ENCODE measurements at regions not wholly inside any gene's neighbourhood (a gene's known extent, or its start where the extent isn't known, plus 50 kb on each side); places are given as distances from the start of the nearest gene placed in this dataset.

DNA sequence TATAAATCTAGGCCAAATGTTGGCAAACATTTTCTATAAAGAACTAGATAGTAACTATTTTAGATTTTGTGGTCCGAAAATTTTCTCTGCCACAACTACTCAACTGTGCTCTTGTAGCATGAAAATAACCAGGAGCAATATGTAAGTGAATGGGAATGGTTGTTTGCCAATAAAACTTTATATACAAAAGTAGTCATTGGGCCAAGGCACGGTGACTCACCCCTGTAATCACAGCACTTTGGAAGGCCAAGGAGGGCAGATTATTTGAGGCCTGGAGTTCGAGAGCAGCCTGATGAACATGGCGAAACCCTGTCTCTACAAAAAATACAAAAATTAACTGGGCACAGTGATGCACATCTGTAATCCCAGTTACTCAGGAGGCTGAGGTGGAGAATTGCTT lies 617.1 kb downstream of the EPM2A start:
- TF ChIP-seq, protein P1, sequence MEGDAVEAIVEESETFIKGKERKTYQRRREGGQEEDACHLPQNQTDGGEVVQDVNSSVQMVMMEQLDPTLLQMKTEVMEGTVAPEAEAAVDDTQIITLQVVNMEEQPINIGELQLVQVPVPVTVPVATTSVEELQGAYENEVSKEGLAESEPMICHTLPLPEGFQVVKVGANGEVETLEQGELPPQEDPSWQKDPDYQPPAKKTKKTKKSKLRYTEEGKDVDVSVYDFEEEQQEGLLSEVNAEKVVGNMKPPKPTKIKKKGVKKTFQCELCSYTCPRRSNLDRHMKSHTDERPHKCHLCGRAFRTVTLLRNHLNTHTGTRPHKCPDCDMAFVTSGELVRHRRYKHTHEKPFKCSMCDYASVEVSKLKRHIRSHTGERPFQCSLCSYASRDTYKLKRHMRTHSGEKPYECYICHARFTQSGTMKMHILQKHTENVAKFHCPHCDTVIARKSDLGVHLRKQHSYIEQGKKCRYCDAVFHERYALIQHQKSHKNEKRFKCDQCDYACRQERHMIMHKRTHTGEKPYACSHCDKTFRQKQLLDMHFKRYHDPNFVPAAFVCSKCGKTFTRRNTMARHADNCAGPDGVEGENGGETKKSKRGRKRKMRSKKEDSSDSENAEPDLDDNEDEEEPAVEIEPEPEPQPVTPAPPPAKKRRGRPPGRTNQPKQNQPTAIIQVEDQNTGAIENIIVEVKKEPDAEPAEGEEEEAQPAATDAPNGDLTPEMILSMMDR (IDR thresholded peaks at IDR 0.05): no peak
- TF ChIP-seq POLR2AphosphoS5 (IDR thresholded peaks at IDR 0.05; ENCODE audit: low read depth, low read length) (no peak), TCF7L2 (IDR thresholded peaks at IDR 0.05; ENCODE audit: low read depth, low read length) (no peak), SIN3A (IDR thresholded peaks at IDR 0.05; ENCODE audit: borderline replicate concordance, insufficient read depth, low read depth, low read length) (no peak)
